EH (cell line): ENCODE measurements at regions not wholly inside any gene's neighbourhood (a gene's known extent, or its start where the extent isn't known, plus 50 kb on each side); places are given as distances from the start of the nearest gene placed in this dataset.

ENCODE experiments used
- DNase-seq: peaks from one replicate; pipeline ENCODE4 v3.0.0-alpha.2; 2015; ENCODE audit warnings: low read depth

DNA sequence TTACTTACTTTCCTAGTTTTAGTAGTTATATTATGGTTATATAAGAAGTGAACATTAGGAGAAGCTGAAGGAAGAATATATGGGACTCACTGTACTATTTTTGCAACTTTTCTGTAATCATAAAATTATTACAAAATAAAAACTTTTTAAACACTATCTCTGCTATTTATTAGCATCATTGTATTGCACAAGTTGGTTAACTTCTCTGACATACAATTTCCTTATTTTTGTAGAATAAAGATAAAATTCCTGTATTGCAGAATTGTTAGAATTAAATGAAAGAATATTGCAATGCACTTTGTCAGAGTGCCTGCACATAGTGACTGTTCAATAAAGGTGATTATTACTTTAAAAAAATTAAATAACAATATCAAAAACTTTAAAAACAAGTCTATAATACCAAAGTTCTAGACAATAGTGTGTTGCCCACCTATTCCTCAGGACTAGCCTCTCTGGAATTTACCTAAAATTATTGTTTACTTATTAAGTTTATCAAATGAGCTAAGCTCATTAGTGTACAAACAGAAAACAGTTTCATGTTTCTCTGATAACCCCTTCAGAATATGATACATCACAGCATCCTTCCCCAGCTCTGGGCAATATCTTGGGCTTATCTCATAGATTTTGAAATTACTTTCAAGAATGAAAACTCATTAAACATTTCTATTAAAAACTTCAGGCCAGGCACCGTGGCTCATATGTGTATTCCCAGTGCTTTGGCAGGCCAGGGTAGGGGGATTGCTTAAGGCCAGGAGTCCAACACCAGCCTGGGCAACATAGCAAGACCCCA, 77.4 kb upstream of the TMPO start:
- no peak for DNase-seq

DNA sequence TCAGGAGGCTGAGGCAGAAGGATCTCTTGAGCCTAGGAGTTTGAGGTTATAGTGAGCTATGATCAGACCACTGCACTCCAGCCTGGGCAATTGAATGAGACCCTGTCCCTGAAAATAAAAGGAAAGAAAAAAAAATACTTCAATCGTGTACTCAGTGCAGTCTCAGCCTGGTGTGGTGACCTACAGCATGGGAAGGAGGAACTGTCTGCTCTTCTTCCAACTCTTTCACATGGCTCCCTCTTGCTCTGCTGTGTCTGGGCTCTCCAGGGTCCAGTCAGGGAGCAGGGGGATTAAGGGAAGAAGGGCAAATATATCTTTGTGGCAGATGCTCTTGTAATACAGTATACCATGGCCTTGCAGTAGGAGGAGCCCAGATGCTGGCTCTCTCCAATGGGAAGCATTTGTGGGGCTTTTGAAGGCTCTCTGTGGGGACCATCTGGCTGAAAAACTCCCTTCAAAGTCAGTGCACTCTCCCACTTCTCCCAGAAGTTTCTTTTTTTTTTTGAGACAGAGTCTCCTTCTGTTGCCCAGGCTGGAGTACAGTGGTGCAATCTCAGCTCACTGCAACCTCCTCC, 76.6 kb upstream of the TMPO start:
- no peak for DNase-seq

DNA sequence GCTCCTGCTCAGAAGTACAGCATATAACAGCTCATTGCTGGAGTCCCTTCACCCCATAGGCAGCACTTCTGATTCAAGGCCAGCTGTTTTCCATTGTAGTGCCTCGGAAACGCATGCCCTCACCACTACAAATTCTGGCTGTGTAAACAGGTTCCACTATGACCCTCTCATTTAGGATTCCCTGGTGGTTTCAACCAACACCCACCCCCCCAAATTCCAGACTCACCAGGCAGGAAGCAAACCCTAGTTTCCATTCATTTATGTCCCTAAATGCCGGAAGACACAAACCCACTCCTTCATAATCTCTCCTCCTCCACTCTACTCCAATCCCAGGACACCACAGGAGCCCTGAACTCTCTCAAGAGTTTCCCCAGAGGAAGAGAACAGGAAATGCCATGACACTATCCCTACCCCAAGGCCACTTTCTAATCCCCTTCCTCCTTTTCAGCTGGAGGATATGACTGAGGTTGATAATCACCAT, 75.9 kb upstream of the TMPO start:
- peak; percentile 45 for DNase-seq

DNA sequence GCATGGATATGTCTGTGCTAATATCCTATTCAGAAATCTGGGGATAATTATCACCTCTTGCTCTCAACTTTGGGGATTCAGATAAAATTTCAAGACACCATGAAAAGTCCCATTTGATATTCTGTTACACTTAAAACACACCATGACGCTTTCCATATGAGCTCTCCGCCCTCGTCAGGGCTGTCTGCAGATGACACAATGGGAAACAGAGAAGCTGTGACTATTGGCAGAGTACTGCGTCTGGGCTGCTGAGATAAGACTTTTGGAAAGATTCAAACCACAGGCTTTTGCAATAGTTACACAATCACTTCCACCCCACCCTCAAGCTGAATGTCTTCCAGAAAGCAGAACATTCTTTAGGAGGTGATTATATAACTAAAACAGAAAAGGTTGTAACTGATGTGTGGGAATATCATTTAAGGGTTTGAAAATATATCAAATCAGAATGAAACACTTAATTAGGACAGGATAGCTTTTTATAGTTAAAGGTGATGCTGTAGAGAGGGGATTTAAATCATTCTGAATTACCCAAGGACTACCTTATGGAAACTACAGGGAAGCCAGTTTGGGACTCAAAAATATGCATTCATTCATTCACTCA, 75.3 kb upstream of the TMPO start:
- DNase-seq = peak; percentile 94

DNA sequence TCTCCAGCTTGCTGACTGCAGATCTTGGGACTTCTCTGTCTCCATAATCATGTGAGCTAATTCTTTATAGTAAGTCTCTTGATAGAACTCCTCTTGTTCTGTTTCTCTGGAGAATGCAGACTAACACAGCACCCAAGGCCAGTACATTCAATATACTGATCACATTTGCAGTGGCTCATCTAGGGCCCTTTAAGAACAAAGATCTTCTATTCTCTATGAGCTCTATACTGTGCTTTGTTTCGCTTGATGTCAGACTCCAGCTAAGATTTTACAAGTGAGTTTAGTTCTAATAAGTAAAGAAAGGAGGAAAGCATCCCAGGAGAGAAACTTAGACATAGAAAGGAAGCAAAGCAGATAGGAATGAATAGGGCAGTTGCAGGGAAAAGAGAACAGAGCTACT, 69.3 kb upstream of the TMPO start:
- no peak for DNase-seq

DNA sequence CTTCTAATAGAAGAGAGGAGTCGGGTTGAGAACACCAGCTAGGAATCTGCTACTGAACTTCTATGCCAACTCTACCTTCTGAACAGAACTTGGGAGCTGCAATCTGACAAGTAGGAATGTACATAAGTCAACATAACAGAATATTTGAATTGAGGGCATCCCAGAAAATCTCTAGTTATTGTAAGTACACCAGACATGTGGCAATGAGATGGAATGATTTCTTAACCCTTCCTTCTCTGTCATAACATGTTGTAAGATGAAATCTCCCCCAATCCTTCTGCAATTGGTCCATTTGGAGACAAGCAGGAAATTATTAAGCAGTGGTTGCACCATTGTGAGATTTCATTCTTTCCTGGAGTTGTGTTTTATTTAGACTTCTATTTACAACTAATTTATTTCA, 68.7 kb upstream of the TMPO start:
- DNase-seq = no peak

DNA sequence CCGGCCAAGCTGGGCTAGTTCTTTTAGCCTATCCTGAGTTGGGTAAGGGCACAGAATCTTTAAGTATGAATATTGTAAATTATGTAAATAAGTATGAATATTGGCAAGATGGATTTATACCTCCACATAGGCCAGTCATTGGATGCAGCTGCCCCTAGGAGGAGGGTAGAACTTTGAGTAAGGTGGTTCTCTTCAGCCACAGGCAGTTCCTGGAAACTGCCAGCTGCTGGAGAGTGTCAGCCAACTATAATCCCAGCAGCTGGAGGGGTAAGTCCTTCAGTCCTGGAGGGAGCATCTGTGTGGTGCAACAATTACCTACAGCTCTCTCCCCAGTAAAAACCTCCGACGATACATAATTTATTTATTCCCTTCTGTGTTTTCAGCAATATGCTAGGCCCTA, 65.8 kb upstream of the TMPO start:
- DNase-seq = no peak

DNA sequence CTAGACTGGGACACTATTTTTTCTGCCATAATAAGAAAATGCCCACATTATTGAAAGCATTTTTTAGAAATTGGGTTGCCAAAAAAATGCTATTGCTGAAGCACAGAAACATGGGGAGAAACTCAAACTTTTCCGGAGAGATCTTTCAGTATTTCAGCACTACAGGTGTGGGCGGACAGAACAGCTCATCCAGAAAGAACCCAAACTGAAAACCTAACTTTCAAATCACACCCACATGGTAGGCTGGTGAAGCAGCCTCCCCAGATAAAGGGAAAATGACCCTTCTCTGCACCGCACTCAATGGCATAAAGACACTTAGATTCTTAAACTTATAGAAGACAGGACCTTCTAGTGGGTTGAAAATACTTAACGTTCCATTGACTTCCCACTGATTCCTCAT, 62.3 kb upstream of the TMPO start:
- DNase-seq = no peak

DNA sequence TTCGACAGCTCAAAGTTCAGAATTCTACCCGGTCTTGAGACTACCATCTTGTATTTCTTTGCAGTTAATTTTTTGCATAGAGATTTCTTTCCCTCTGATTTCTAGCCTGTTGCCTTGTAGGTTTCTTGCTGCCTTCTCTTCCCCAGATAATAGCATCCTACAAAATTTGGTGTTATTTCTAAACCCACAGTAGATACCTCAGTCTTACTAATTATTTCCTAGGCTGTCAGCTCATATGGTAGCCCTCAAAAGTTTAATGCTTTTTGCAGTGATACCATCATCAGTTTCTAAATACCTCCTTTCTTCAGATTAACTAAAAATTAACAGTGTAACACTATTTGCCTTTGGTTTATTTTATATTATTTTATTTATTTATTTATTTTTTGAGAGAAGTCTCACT, 61.9 kb upstream of the TMPO start:
- DNase-seq = no peak

DNA sequence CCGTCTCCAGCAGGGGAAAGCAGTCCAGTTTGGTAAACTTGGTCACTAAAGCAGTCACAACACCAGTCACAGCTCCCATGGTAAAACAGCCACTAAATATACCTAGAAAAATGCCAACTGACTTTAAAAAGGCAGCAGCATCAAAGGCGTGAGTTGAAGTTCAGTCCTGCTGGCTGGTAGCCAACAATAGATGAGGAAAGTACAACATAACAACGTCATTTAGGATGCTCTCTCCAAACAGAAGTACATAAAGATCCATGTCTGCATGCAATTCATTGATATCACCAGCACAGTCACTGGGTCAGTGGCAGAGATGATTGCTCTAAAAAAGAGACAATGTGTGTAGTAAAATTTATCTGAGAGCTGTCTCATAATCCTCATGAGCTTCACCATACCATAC, 59.3 kb upstream of the TMPO start:
- DNase-seq = no peak

DNA sequence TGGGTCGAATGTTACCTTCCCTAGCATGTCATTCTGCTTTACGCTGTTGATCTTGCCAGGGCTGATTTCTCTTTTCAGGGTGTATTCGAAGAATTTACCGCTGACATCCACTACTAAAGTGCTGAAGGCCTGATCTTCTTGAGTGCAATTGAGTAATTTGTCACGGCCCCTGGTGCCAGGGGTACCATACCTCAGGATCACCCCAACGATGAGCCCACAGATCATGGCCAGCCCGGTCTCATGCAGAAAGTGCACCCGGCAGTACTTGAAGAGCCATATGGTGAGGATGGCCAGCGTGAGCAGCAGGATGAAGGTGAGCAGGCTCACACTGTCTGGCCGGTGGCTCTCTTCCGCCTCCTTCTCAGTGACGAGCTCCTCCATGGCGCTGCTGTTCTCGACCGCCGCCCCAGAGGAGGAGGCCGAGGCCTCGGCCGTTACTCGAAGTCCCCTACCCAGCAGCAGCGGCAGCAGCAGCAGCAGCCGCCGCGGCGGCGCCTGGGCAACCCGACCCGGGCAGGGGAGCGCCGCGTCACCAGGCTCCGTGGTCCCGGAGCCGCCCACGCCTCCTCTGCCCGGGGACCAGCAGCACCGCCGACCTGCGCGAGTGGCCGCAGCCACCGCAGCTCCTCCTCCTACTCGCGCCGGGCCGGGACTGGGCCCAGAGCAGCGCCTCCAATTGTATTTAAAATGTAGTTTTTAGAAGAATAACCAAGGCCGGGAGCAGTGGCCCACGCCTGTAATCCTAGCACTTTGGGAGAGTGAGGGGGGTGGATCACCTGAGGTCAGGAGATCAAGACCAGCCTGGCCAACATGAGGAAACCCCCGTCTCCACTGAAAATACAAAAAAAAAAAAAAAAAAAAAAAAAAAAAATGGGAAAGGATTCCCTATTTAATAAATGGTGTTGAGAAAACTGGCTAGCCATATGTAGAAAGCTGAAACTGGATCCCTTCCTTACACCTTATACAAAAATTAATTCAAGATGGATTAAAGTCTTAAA, 58.5 kb upstream of the TMPO start:
- peak; percentile 56 for DNase-seq

DNA sequence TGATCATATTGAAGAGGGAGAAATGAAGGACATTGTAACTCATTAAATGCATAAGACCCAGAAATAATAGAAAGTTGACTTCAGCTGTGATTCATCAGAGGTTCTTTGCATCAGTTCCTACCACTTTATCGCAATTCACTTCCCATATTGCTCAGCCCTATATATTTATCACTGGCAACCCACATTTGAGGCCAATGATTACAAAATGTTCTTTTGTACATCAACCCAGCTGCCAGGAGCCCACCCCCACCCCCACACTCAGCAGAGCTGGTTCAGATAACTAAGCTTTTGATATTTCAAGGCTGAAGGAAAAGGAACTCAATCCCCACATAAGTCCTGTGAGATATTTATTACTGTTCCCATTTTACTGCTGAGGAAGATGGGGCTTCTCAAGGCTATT, 51.2 kb upstream of the TMPO start:
- no peak for DNase-seq

DNA sequence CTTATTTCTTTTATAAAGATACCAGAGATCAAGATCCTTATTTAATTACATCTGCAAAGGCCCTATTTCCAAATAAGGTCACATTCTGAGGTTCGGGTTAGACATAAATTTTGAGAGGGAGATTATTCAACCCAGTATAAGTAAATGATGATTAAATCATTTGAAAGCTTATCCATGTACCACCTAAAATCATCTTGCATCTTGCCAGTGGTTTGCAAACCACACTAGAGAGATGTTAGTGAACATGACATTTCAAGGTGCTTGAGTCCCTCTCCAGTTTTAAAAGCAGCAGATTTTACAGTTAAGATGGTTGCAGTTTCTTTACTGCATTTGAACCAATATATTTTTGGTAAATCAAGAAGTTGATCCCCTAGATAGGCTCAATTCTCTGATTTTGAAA, 49.9 kb upstream of the TMPO start:
- no peak for DNase-seq
